ENCODE measurements at regions not wholly inside any gene's neighbourhood (a gene's known extent, or its start where the extent isn't known, plus 50 kb on each side); places are given as distances from the start of the nearest gene placed in this dataset.

- TF ChIP-seq POLR2AphosphoS5 (IDR thresholded peaks at IDR 0.05) (no peak), CTCF (IDR thresholded peaks at IDR 0.05) (no peak)
Observed at GRCh38 chr4:147339100-147339499, 141.8 kb upstream of the EDNRA start.
